GM13977 (cell line): ENCODE measurements at regions not wholly inside any gene's neighbourhood (a gene's known extent, or its start where the extent isn't known, plus 50 kb on each side); places are given as distances from the start of the nearest gene placed in this dataset.

ENCODE experiments used
- DNase-seq: peaks from one replicate; pipeline ENCODE4 v3.0.0; 2012; ENCODE audit warnings: low spot score
- CTCF ChIP-seq: IDR thresholded peaks from 2 replicates; pipeline ENCODE4 v1.5.1; 2012; ENCODE audit warnings: mild to moderate bottlenecking, control low read depth; ENCODE audit not compliant: insufficient read depth; ENCODE audit errors: extremely low read depth, missing control alignments
- in situ Hi-C: fragments of 300-500 bp; cut with MboI; formaldehyde crosslinking; loops from one replicate; pipeline ENCODE4 v1.12.0; 2022; ENCODE audit warnings: low sequenced_read_pairs, low pct_unique_long_range_greater_than_20kb, mixed read lengths, inconsistent platforms; ENCODE audit not compliant: unreplicated experiment

- no peak for TF ChIP-seq CTCF
- DNase-seq = peak; percentile 10
- in situ Hi-C loops = no loop called here
These were observed 72.9 kb downstream of the NPY start for GRCh38 chr7:24356718-24357386.

GRCh38 chr7:24361001-24361400, 77.0 kb downstream of the NPY start:
- no peak for TF ChIP-seq CTCF
- no peak for DNase-seq

GRCh38 chr7:24365606-24366005, 81.6 kb downstream of the NPY start:
- in situ Hi-C loops = no loop called here
- DNase-seq = no peak
- TF ChIP-seq CTCF = no peak

More at GRCh38 chr7:24361001-24361400, 77.0 kb downstream of the NPY start:
- in situ Hi-C loops = no loop called here

- no peak for TF ChIP-seq CTCF
- no peak for DNase-seq
- in situ Hi-C loops = no loop called here
These were observed 82.9 kb downstream of the NPY start for GRCh38 chr7:24366876-24367275.

GRCh38 chr7:24368161-24368560, 84.2 kb downstream of the NPY start:
- in situ Hi-C loops = no loop called here
- TF ChIP-seq CTCF = no peak

GRCh38 chr7:24370541-24370940, 86.6 kb downstream of the NPY start:
- no peak for TF ChIP-seq CTCF
- in situ Hi-C loops = no loop called here

More at GRCh38 chr7:24368161-24368560, 84.2 kb downstream of the NPY start:
- no peak for DNase-seq

More at GRCh38 chr7:24370541-24370940, 86.6 kb downstream of the NPY start:
- no peak for DNase-seq
